Activated T-cell treated with anti-CD3 and anti-CD28 coated beads, Interleukin-2, amount 50 U/mL, for 24 hours (primary cell): ENCODE measurements at regions not wholly inside any gene's neighbourhood (a gene's known extent, or its start where the extent isn't known, plus 50 kb on each side); places are given as distances from the start of the nearest gene placed in this dataset.
"Not testable (repeated sequence)": the region's sequence is repeated elsewhere in the genome, so short reads cannot be mapped to it uniquely, and the experiment has no call there.

Experiments
- DNase-seq: peaks from one replicate; pipeline ENCODE4 v3.0.0-alpha.2; 2020
- H3K27ac Mint-ChIP-seq: 2 replicates; pipeline ENCODE4 v1.8.0; 2020; ENCODE audit warnings: mild to moderate bottlenecking, mixed read lengths
- H3K27me3 Mint-ChIP-seq: 2 replicates; pipeline ENCODE4 v1.8.0; 2020; ENCODE audit warnings: mixed read lengths
- H3K36me3 Mint-ChIP-seq: 2 replicates; pipeline ENCODE4 v1.8.0; 2020; ENCODE audit warnings: low read depth, mixed read lengths
- H3K4me1 Mint-ChIP-seq: 2 replicates; pipeline ENCODE4 v1.8.0; 2020; ENCODE audit warnings: low read depth, mixed read lengths
- H3K4me3 Mint-ChIP-seq: 2 replicates; pipeline ENCODE4 v1.8.0; 2020; ENCODE audit warnings: mild to moderate bottlenecking, moderate library complexity, mixed read lengths
- H3K9me3 Mint-ChIP-seq: 2 replicates; pipeline ENCODE4 v1.8.0; 2020; ENCODE audit warnings: mixed read lengths

DNA sequence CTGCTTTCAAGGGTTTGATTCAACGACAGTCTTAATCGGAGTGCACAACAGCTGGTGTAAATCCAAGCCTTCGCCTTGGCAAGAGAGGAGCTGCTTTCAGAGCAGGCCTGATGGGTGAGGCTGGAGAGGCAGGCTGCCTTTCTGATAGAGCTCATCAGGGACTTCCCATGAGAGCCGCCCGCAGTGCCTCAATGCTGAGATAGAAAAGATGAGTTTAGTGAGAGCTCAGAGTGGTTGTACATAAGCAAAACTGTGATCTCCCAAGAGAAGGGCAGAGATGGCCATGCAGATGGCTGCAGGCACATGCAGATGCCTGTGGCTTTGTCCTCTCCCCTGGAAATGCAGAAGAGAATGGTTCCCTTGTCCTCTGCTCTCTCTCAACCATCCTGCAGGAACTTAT lies 122.1 kb downstream of the ARL4C start:
- no peak overlapping the region for H3K4me3 Mint-ChIP-seq
- H3K27ac Mint-ChIP-seq: no peak overlapping the region
- H3K4me1 Mint-ChIP-seq: peaks cover 55% of the 10 kb centered on the region
- H3K9me3 Mint-ChIP-seq: no peaks in the 10 kb centered on the region
- no peaks in the 10 kb centered on the region for H3K36me3 Mint-ChIP-seq
- no peaks in the 10 kb centered on the region for H3K27me3 Mint-ChIP-seq
- DNase-seq: no peak

DNA sequence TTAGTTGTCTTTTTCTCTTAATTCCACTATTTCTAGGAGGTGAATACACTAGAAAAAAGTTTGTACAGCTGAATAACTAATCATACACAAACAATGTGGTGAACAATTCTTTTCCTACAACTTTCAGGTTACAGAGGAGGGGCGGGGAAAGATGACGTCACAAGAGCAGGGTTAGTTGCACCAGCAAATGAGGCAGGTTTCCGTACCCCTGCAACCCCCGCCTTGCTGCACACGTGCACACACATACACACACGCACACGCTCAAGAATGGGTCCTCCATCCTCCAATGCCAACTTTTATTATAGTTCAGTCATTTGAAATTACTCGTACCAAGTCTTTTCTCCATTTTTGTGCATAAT lies 122.8 kb downstream of the ARL4C start:
- Mint-ChIP-seq H3K27ac (no peak overlapping the region), H3K4me3 (no peak overlapping the region), H3K4me1 (peaks cover 61% of the 10 kb centered on the region)

GRCh38 chr2:234373481-234374149 lies 123.3 kb downstream of the ARL4C start:
- Mint-ChIP-seq H3K4me3 (no peak overlapping the region), H3K9me3 (no peaks in the 10 kb centered on the region), H3K4me1 (peaks cover 66% of the 10 kb centered on the region), H3K27me3 (no peaks in the 10 kb centered on the region), H3K27ac (peak overlapping the region; percentile 71), H3K36me3 (no peaks in the 10 kb centered on the region)
- no peak for DNase-seq

More for the DNA sequence above, 122.8 kb downstream of the ARL4C start:
- Mint-ChIP-seq H3K36me3 (no peaks in the 10 kb centered on the region), H3K27me3 (no peaks in the 10 kb centered on the region), H3K9me3 (no peaks in the 10 kb centered on the region)
- DNase-seq: no peak

DNA sequence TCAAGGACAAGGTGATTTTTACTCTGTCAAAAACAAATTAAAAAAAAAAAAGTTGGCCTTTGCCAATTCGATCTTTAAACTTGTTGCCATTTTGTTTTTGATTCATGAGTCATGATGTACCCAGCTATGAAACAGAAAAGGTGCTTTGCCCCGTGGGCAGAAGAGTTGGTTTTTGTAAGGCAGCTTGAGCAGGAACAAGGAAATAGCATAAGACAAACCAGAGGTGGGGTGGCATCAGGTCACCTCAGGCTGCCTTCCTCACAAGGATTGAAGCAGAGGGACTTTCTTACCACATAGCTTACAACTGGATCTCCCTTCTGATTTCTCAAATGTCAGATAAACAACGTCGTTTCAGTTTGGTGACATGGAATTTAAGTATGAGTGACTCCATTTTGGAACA lies 123.8 kb downstream of the ARL4C start:
- no peaks in the 10 kb centered on the region for H3K36me3 Mint-ChIP-seq
- H3K4me3 Mint-ChIP-seq: no peak overlapping the region
- H3K9me3 Mint-ChIP-seq: no peaks in the 10 kb centered on the region
- peak overlapping the region; percentile 71 for H3K27ac Mint-ChIP-seq
- H3K27me3 Mint-ChIP-seq: no peaks in the 10 kb centered on the region
- DNase-seq: no peak
- H3K4me1 Mint-ChIP-seq: peaks cover 72% of the 10 kb centered on the region

GRCh38 chr2:234372506-234372905 lies 124.4 kb downstream of the ARL4C start:
- DNase-seq: no peak
- H3K4me1 Mint-ChIP-seq: peaks cover 77% of the 10 kb centered on the region
- peak overlapping the region; percentile 33 for H3K4me3 Mint-ChIP-seq
- no peaks in the 10 kb centered on the region for H3K9me3 Mint-ChIP-seq
- H3K27ac Mint-ChIP-seq: no peak overlapping the region
- no peaks in the 10 kb centered on the region for H3K36me3 Mint-ChIP-seq
- H3K27me3 Mint-ChIP-seq: no peaks in the 10 kb centered on the region

DNA sequence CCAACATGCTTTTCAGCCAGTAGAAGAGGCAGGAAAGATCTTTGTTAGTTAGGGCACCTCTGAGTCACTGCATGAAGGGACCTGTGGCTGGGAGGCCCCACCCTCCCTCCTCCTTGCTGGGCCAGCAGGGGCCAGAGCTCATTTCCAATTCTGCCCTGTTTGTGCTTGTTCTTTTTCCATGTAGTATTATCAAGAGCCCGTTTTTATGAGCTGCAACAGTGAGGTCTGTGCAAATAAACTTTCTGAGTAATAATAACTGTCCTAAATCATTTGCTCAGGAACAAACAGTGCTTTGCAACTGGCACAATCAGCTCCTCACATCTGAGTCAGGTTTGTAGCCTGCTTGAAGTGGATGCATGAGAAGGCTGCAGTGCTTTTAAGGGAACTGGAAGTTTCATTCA lies 128.0 kb downstream of the ARL4C start:
- Mint-ChIP-seq H3K9me3 (no peaks in the 10 kb centered on the region), H3K27me3 (no peaks in the 10 kb centered on the region), H3K4me1 (peaks cover 72% of the 10 kb centered on the region), H3K36me3 (no peaks in the 10 kb centered on the region), H3K4me3 (no peak overlapping the region), H3K27ac (peak overlapping the region; percentile 58)
- DNase-seq: peak; percentile 49

DNA sequence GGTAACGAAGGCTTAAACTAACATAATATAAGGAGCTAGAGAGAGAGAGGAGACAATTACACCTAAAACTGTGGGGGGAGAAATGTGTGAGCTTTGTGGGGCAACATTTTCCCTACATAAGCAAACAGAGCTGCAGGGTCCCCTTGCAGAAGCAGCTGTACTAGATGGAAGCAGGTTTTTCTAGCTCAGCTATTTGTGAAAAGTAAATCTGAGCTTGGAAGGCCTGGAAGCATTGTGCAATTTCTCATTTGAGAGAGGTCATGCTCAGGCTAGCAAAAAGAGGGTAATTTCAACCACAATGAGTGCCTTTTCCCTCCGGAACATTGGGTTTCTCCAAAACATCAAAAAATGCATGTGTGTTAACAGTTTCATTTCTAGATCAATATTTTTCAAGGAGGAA lies 130.0 kb downstream of the ARL4C start:
- Mint-ChIP-seq H3K4me1 (peaks cover 61% of the 10 kb centered on the region), H3K4me3 (no peak overlapping the region), H3K9me3 (no peaks in the 10 kb centered on the region), H3K27ac (no peak overlapping the region), H3K27me3 (no peaks in the 10 kb centered on the region), H3K36me3 (no peaks in the 10 kb centered on the region)
- no peak for DNase-seq

DNA sequence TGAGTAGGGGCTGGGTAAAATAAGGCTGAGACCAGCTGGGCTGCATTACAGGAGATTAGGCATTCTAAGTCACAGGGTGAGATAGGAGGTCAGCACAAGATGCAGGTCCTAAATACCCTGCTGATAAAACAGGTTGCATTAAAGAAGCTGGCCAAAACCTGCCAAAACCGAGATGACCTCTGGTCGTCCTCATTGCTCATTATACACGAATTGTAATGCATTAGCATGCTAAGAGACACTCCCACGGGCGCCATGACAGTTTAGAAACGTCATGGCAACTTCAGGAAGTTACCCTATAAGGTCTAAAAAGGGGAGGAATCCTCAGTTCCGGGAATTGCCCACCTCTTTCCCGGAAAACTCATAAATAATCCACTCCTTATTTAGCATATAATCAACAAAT lies 132.2 kb downstream of the ARL4C start:
- Mint-ChIP-seq H3K27me3 (no peaks in the 10 kb centered on the region), H3K36me3 (no peaks in the 10 kb centered on the region), H3K9me3 (no peaks in the 10 kb centered on the region), H3K4me3 (no peak overlapping the region), H3K4me1 (peaks cover 51% of the 10 kb centered on the region), H3K27ac (no peak overlapping the region)
- no peak for DNase-seq

DNA sequence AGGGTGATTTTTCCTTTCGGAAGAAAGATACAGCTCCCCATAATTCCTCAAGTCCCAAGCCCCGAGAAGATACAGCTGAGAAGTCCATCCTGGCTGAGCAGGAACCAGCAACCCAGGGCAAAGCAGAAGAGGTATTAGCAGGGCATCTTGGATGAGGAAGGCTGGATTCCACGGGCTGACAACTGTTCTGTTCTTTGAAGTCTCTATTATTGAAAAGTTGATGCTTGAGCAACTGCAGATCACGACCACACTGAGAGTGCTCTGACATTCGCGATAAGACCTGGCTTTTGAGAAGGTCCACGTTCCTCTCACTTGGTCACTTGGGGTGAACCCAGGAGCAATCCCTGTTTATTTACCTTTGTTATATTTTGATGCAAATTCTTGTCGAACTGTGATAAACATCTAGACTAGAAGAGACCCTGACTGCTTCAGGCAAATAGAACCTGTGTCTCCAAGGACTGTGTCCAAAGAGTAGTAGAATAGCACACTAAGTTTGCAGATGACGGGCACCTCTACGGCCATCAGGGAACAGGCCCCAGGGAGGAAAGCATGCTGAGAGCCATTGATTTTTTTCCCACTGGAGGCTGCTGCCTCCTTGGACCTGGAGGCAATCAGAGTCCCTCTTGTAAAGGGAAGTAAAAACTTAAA lies 133.1 kb downstream of the ARL4C start:
- DNase-seq: no peak
- Mint-ChIP-seq H3K27me3 (no peaks in the 10 kb centered on the region), H3K36me3 (no peaks in the 10 kb centered on the region), H3K4me1 (peaks cover 42% of the 10 kb centered on the region), H3K4me3 (no peak overlapping the region), H3K27ac (no peak overlapping the region), H3K9me3 (peaks cover 4% of the 10 kb centered on the region)

DNA sequence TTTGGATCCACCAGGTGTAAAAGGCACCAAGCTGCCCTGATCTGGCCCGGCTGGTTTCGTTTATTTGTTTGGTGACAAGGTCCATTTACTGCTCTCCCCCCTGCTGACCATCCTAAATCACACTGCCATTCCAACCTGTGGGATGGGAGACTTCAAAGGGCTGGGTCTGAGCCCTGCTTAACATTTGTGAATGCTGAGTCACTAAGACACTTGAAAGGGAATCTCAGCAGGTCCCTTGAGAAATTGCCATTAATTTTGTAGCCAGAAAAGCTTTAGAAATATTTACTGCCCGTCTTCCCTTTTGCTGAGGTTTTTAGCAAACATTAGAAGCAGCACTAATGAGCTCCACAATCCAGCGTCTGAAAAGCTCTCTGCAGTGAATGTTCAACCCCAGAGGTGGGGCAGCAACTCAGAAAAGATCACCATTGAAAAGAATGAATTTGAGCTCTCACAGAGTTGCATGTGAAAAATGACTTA lies 133.8 kb downstream of the ARL4C start:
- Mint-ChIP-seq H3K9me3 (peaks cover 4% of the 10 kb centered on the region), H3K27ac (no peak overlapping the region), H3K4me3 (no peak overlapping the region), H3K27me3 (no peaks in the 10 kb centered on the region), H3K36me3 (no peaks in the 10 kb centered on the region), H3K4me1 (peaks cover 35% of the 10 kb centered on the region)
- no peak for DNase-seq

DNA sequence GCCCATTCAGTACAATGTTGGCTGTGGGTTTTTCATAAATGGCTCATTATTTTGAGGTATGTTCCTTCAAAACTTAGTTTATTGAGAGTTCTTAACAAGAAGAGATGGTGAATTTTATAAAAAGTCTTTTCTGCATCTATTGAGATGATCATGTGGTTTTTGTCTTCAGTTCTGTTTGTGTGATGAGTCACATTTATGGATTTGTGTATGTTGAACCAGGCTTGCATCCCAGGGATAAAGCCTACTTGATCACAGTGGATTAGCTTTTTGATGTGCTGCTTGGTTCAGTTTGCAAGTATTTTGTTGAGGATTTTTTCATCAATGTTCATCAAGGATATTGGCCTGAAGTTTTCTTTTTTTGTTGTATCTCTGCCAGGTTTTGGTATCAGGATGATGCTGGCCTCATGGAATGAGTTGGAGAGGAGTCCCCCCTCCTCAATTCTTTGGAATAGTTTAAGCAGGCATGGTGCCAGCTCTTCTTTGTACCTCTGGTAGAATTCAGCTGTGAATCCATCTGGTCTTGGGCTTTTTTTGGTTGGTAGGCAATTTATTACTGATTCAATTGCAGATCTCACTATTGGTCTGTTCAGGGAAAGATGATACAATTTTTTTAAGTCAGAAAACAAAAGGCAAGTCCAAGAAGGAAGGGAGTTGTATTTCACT lies 136.4 kb downstream of the ARL4C start:
- not testable (repeated sequence) for H3K27me3 Mint-ChIP-seq, H3K36me3 Mint-ChIP-seq, H3K4me3 Mint-ChIP-seq, H3K9me3 Mint-ChIP-seq, H3K27ac Mint-ChIP-seq, DNase-seq
- peaks cover 28% of the 10 kb centered on the region for H3K4me1 Mint-ChIP-seq

DNA sequence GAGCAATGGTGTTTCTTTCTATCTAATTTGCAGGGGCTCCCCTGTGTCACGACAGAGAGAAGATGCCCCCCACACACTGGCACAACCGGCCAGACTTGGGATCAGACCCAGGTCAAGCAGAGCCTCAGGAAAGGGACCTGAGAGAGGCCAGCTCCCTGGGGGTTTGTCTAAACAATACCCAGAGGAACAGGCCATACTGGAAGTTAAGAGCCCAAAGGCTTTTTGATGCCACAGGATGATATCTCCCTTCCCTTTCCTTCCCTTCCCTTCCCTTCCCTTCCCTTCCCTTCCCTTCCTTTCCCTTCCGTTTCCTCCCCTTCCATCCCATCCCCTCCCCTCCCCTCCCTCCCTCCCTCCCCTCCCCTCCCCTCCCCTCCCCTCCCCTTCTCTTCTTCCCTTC lies 139.2 kb downstream of the ARL4C start:
- Mint-ChIP-seq H3K36me3 (no peaks in the 10 kb centered on the region), H3K27me3 (no peaks in the 10 kb centered on the region), H3K4me1 (peaks cover 26% of the 10 kb centered on the region), H3K27ac (no peak overlapping the region), H3K4me3 (no peak overlapping the region), H3K9me3 (peaks cover 8% of the 10 kb centered on the region)
- no peak for DNase-seq

GRCh38 chr2:234355808-234356365 lies 141.0 kb downstream of the ARL4C start:
- Mint-ChIP-seq H3K4me1 (peaks cover 26% of the 10 kb centered on the region), H3K9me3 (peaks cover 8% of the 10 kb centered on the region), H3K36me3 (no peaks in the 10 kb centered on the region), H3K27ac (no peak overlapping the region), H3K4me3 (no peak overlapping the region), H3K27me3 (no peaks in the 10 kb centered on the region)
- no peak for DNase-seq

GRCh38 chr2:234355021-234355720 lies 141.7 kb downstream of the ARL4C start:
- no peak for DNase-seq
- Mint-ChIP-seq H3K9me3 (peaks cover 8% of the 10 kb centered on the region), H3K36me3 (no peaks in the 10 kb centered on the region), H3K4me3 (no peak overlapping the region), H3K27ac (no peak overlapping the region), H3K27me3 (no peaks in the 10 kb centered on the region), H3K4me1 (peaks cover 21% of the 10 kb centered on the region)
